MV-4-11 (cell line): ENCODE measurements at regions not wholly inside any gene's neighbourhood (a gene's known extent, or its start where the extent isn't known, plus 50 kb on each side); places are given as distances from the start of the nearest gene placed in this dataset.
"Not testable (repeated sequence)": the region's sequence is repeated elsewhere in the genome, so short reads cannot be mapped to it uniquely, and the experiment has no call there.

Experiments used
- DNase-seq: peaks from one replicate; lab custom pipeline; 2025; lab: John Stamatoyannopoulos, UW

- DNase-seq = no peak
These were observed 129.3 kb downstream of the LNPK start for GRCh38 chr2:175872721-175873120.

GRCh38 chr2:175872005-175872348, 130.1 kb downstream of the LNPK start:
- no peak for DNase-seq

GRCh38 chr2:175871331-175872004, 130.6 kb downstream of the LNPK start:
- DNase-seq = no peak

- DNase-seq = no peak
These were observed 136.4 kb downstream of the LNPK start for GRCh38 chr2:175865716-175866115.

- DNase-seq = no peak
These were observed 137.8 kb downstream of the LNPK start for GRCh38 chr2:175864137-175864850.

GRCh38 chr2:175861958-175862357, 140.1 kb downstream of the LNPK start:
- no peak for DNase-seq

GRCh38 chr2:175855794-175856453, 146.1 kb downstream of the LNPK start:
- no peak for DNase-seq

- DNase-seq = no peak
These were observed 146.8 kb downstream of the LNPK start for GRCh38 chr2:175855236-175855635.

- DNase-seq = no peak
These were observed 147.4 kb downstream of the LNPK start for GRCh38 chr2:175854665-175855064.

- no peak for DNase-seq
These were observed 147.9 kb downstream of the LNPK start for GRCh38 chr2:175854129-175854528.

GRCh38 chr2:175853616-175853890, 148.5 kb downstream of the LNPK start:
- DNase-seq = no peak

GRCh38 chr2:175852879-175853615, 149.0 kb downstream of the LNPK start:
- DNase-seq = no peak

- DNase-seq = no peak
These were observed 154.9 kb downstream of the LNPK start for GRCh38 chr2:175847128-175847527.

- DNase-seq = no peak
These were observed 157.9 kb downstream of the LNPK start for GRCh38 chr2:175844169-175844568.

- DNase-seq = no peak
These were observed 158.4 kb downstream of the LNPK start for GRCh38 chr2:175843625-175844024.

- DNase-seq = no peak
These were observed 159.1 kb downstream of the LNPK start for GRCh38 chr2:175842996-175843395.

GRCh38 chr2:175840765-175841164, 161.3 kb downstream of the LNPK start:
- not testable (repeated sequence) for DNase-seq

- no peak for DNase-seq
These were observed 161.8 kb downstream of the LNPK start for GRCh38 chr2:175840256-175840655.

GRCh38 chr2:175838979-175839378, 163.1 kb downstream of the LNPK start:
- no peak for DNase-seq

GRCh38 chr2:175837046-175837445, 165.0 kb downstream of the LNPK start:
- no peak for DNase-seq

GRCh38 chr2:175836361-175836760, 165.7 kb downstream of the LNPK start:
- DNase-seq = no peak

- no peak for DNase-seq
These were observed 167.6 kb downstream of the LNPK start for GRCh38 chr2:175834477-175834876.

- no peak for DNase-seq
These were observed 169.2 kb downstream of the LNPK start for GRCh38 chr2:175832866-175833265.
